GM12878 (cell line): ENCODE measurements at regions not wholly inside any gene's neighbourhood (a gene's known extent, or its start where the extent isn't known, plus 50 kb on each side); places are given as distances from the start of the nearest gene placed in this dataset.

Experiments used
- ATAC-seq: fragments of 200-7000 bp; cut with Tn5 transposase; 3 replicates; pipeline ENCODE4 v1.9.1; 2020; ENCODE audit warnings: mild to moderate bottlenecking, moderate library complexity
- BruUV-seq: library from RNA; stranded (reverse); fragments of 400-500 nt; replicated peaks from 2 replicates; lab custom pipeline; 2021; lab: Mats Ljungman, UMichigan
- CTCF ChIA-PET: fragments of 300-600 bp; sonication (Branson Sonifier 250); formaldehyde crosslinking; extraction: SDS; loops from one replicate; lab custom pipeline; 2021; ENCODE audit warnings: inconsistent platforms; lab: Yijun Ruan, JAX
- POLR2A ChIA-PET: fragments of 350-600 bp; formaldehyde crosslinking; extraction: SDS; loops from one replicate; lab custom pipeline; 2021; ENCODE audit warnings: inconsistent platforms; lab: Charles Lee
- RAD21 ChIA-PET: fragments of 300-600 bp; sonication (Branson Sonifier 250); formaldehyde crosslinking; loops from one replicate; lab custom pipeline; 2023; ENCODE audit warnings: antibody characterized with exemption; ENCODE audit not compliant: unreplicated experiment; lab: Charles Lee
- SMC1A ChIA-PET: fragments of 300-600 bp; sonication (Branson Sonifier 250); formaldehyde crosslinking; loops from one replicate; lab custom pipeline; 2023; ENCODE audit not compliant: unreplicated experiment, uncharacterized antibody; lab: Charles Lee
- DNase-seq: peaks from one replicate; pipeline ENCODE4 v3.0.0-alpha.2; 2011; ENCODE audit warnings: low read depth, low spot score
- FAIRE-seq: peaks from 3 replicates; lab custom pipeline; 2011; peaks lifted over from hg19 to GRCh38; lab: Jason Lieb, UNC
- H2AFZ ChIP-seq: 2 replicates; pipeline ENCODE4 v1.6.0; 2011; ENCODE audit warnings: low read depth, low read length, control low read depth; ENCODE audit not compliant: control insufficient read depth
- H3K27ac ChIP-seq: 2 replicates; pipeline ENCODE4 v1.5.1; 2011; ENCODE audit warnings: control low read depth; ENCODE audit not compliant: control insufficient read depth, insufficient read depth
- H3K27me3 ChIP-seq, 2 experiments: replicated peaks in 1 of 2; 2 replicates each; pipeline versions ENCODE4 v1.6.0 to v1.6.1; 2011; ENCODE audit warnings: low read length in 1 of 2; ENCODE audit not compliant: control insufficient read depth in 2 of 2, insufficient read depth in 2 of 2
- H3K36me3 ChIP-seq, 2 experiments: 2 replicates each; pipeline ENCODE4 v1.5.1; 2011; ENCODE audit warnings: low read length in 1 of 2; ENCODE audit not compliant: control insufficient read depth in 2 of 2, insufficient read depth in 2 of 2
- H3K4me1 ChIP-seq: 2 replicates; pipeline ENCODE4 v1.6.1; 2011; ENCODE audit warnings: mild to moderate bottlenecking, low read length, moderate library complexity, mixed read lengths; ENCODE audit not compliant: control insufficient read depth, insufficient read depth
- H3K4me2 ChIP-seq: 2 replicates; pipeline ENCODE4 v1.6.0; 2011; ENCODE audit warnings: control low read depth; ENCODE audit not compliant: control insufficient read depth, insufficient read depth
- H3K4me3 ChIP-seq: fragments of 200-600 bp; sonication (generic); 2 replicates; pipeline ENCODE4 v1.5.1; 2016
- H3K79me2 ChIP-seq: 2 replicates; pipeline ENCODE4 v1.6.0; 2011; ENCODE audit warnings: low read length; ENCODE audit not compliant: control insufficient read depth, insufficient read depth
- H3K9ac ChIP-seq: 2 replicates; pipeline ENCODE4 v1.8.0; 2011; ENCODE audit warnings: low read length, control low read depth, mixed read lengths; ENCODE audit not compliant: control insufficient read depth, insufficient read depth
- H3K9me3 ChIP-seq: replicated peaks from 3 replicates; pipeline ENCODE4 v1.5.1; 2011; ENCODE audit warnings: mild to moderate bottlenecking, low read length; ENCODE audit not compliant: control insufficient read depth, insufficient read depth
- H4K20me1 ChIP-seq: 2 replicates; pipeline ENCODE4 v1.6.0; 2011; ENCODE audit not compliant: control insufficient read depth, insufficient read depth
- E2F8 ChIP-seq: fragments of 450-650 bp; IDR thresholded peaks from 2 replicates; pipeline ENCODE4 v1.6.1; 2018; ENCODE audit warnings: mild to moderate bottlenecking, low read depth, moderate library complexity; ENCODE audit not compliant: partially characterized antibody
- HDAC2 ChIP-seq: fragments of 200-600 bp; sonication (generic); IDR thresholded peaks from 2 replicates; pipeline ENCODE4 v1.6.1; 2017
- IKZF2 ChIP-seq, 2 experiments: fragments of 450-650 bp; IDR thresholded peaks; 2 replicates each; pipeline ENCODE4 v1.6.1; 2017; ENCODE audit warnings: mild to moderate bottlenecking in 2 of 2, moderate library complexity in 2 of 2
- PBX3 ChIP-seq: IDR thresholded peaks from 2 replicates; pipeline ENCODE4 v1.6.1; 2011; ENCODE audit warnings: mild to moderate bottlenecking, low read depth, low read length, moderate library complexity; ENCODE audit not compliant: insufficient replicate concordance
- PRDM15 ChIP-seq: fragments of 450-650 bp; formaldehyde crosslinking; IDR thresholded peaks from 2 replicates; pipeline ENCODE4 v1.4.0; 2020; ENCODE audit warnings: mild to moderate bottlenecking, moderate library complexity
- STAT1 ChIP-seq: fragments of 450-650 bp; conservative IDR thresholded peaks from 2 replicates; pipeline ENCODE4 v1.6.1; 2014; ENCODE audit warnings: antibody characterized with exemption, mild to moderate bottlenecking
- USF2 ChIP-seq: IDR thresholded peaks from 2 replicates; pipeline ENCODE4 v1.6.1; 2011; ENCODE audit warnings: low read depth, low read length, improper control_type of control experiment, borderline replicate concordance
- ZNF217 ChIP-seq: fragments of 450-650 bp; IDR thresholded peaks from 2 replicates; pipeline ENCODE4 v1.6.1; 2017; ENCODE audit warnings: antibody characterized with exemption, mild to moderate bottlenecking
- WGBS: methylation state at CpG from one replicate; pipeline ENCODE4 v1.1.6; 2016; ENCODE audit warnings: low lambda C conversion rate; ENCODE audit not compliant: insufficient replicate concordance, insufficient coverage; ENCODE audit errors: missing lambda C conversion rate; 5-methylcytosine and 5-hydroxymethylcytosine counted together
- in situ Hi-C: fragments of 300-500 bp; cut with MboI; formaldehyde crosslinking; loops from 9 replicates; pipeline ENCODE4 v1.14.3; 2018; ENCODE audit warnings: mixed read lengths
- intact Hi-C: fragments of 100-400 bp; cut with micrococcal nuclease; formaldehyde crosslinking; loops from one replicate; pipeline ENCODE4 v1.14.2; 2022; ENCODE audit not compliant: unreplicated experiment

GRCh38 chr4:31234901-31235300, 514.7 kb downstream of the PCDH7 start:
- no peaks in the 10 kb centered on the region for H3K27me3 ChIP-seq
- H3K9ac ChIP-seq: no peak overlapping the region
- H4K20me1 ChIP-seq: no peaks in the 10 kb centered on the region
- no peak for FAIRE-seq
- H3K4me2 ChIP-seq: no peak overlapping the region
- no peaks in the 10 kb centered on the region; the same call in 1 of the 3 replicates for H3K9me3 ChIP-seq
- POLR2A ChIA-PET: no interaction called here
- BruUV-seq: no TSS peak
- ATAC-seq: no peak
- no peak for TF ChIP-seq USF2
- TF ChIP-seq IKZF2 (IDR thresholded peaks at IDR 0.05): no peak
- no peak for TF ChIP-seq E2F8
- TF ChIP-seq PBX3: no peak
- no peak for TF ChIP-seq STAT1
- TF ChIP-seq PRDM15 (CRISPR knock-in tag): no peak
- TF ChIP-seq HDAC2: no peak
- no peak for TF ChIP-seq ZNF217
- H3K79me2 ChIP-seq: no peaks in the 10 kb centered on the region
- intact Hi-C loops: no loop called here
- H3K27ac ChIP-seq: peak overlapping the region; percentile 18; the same call in 1 of the 2 replicates
- CTCF ChIA-PET: no interaction called here
- no peaks in the 10 kb centered on the region for H3K4me1 ChIP-seq
- SMC1A ChIA-PET: interaction anchor here (1.0 kb wide), 1 partner anchor 13 kb away, joined by 3 read pairs; no protein-coding TSS in a partner anchor
- no peak overlapping the region for H3K4me3 ChIP-seq
- DNase-seq: no peak
- WGBS: 0% methylated on average over 1 of the region's 1 CpG
- no peak overlapping the region for H2AFZ ChIP-seq
- RAD21 ChIA-PET: interaction anchor here (0.6 kb wide), 1 partner anchor 18 kb away, joined by 3 read pairs; no protein-coding TSS in a partner anchor
- H3K36me3 ChIP-seq: no peaks in the 10 kb centered on the region
- in situ Hi-C loops: no loop called here
